GM18505 (cell line): ENCODE measurements at regions not wholly inside any gene's neighbourhood (a gene's known extent, or its start where the extent isn't known, plus 50 kb on each side); places are given as distances from the start of the nearest gene placed in this dataset.

ENCODE experiments used
- ATAC-seq: cut with Tn5 transposase; IDR thresholded peaks from one replicate; pipeline ENCODE4 v1.9.1; 2021; ENCODE audit not compliant: unreplicated experiment
- POLR2A ChIP-seq: IDR thresholded peaks from 4 replicates; pipeline ENCODE4 v1.6.1; 2011; ENCODE audit warnings: borderline replicate concordance; ENCODE audit not compliant: insufficient read depth, insufficient read length; ENCODE audit errors: extremely low read depth

DNA sequence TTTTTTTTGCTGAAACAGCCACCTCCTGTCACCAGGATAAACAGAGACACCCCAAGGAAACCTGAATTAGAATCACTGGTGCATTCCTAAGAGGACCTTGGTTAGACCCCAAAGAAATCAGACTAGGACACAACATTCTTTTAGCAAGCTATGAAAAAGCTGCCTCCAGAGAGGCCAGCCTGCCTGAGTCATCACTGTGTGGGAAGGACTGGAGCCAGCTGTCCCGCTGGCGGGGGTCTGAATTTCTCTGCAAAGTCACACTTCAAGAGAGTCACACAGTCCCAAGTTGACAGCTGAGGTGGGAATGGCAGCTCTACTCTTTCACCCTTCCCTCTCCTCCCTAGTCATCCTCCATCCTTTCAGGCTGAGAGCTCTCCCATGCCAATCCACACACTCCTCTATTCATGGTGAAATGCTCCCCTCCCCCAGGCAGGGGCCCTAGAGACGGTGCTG lies 405.0 kb upstream of the POU3F1 start:
- ATAC-seq = no peak
- TF ChIP-seq POLR2A = no peak

GRCh38 chr1:38448893-38449292 lies 402.3 kb upstream of the POU3F1 start:
- TF ChIP-seq POLR2A = no peak
- no peak for ATAC-seq

DNA sequence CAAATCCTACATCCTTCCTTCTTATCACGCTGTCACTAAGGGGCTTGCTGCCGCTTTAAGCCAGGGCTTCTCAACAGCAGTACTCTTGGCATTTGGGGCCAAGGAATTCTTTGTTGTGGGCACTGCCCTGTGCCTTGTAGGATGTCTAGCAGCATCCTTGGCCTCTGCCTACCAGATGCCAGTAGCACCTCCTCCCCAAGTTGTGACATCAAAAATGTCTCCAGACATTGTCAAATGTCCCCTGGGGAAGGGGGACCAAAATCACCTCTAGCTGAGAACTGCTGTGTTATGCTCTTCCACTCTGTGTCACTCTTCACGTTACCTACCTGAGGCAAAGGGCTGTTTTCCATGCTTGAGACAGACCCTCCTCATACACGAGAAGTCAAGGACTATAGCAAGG lies 400.3 kb upstream of the POU3F1 start:
- TF ChIP-seq POLR2A = no peak
- no peak for ATAC-seq

GRCh38 chr1:38444770-38445442 lies 398.3 kb upstream of the POU3F1 start:
- no peak for ATAC-seq
- no peak for TF ChIP-seq POLR2A

DNA sequence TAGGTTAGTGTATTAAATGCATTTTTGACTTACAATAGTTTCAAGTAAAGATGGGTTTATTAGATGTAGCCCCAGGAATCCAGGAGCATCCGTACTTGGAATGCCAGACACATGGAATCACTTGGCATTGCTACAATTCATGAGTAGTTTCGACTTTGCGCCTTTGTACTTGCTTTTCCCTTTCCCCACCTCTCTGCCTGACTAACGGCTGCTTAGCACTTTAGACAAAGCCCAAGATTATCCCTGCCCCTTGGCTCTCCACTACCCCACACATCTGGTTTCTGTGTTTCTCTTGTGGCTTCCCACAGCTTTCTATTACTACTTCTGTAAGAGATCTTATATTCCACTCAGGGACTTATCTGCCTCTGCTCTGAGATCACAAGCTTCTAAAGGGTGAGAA lies 397.7 kb upstream of the POU3F1 start:
- no peak for ATAC-seq
- TF ChIP-seq POLR2A = no peak

DNA sequence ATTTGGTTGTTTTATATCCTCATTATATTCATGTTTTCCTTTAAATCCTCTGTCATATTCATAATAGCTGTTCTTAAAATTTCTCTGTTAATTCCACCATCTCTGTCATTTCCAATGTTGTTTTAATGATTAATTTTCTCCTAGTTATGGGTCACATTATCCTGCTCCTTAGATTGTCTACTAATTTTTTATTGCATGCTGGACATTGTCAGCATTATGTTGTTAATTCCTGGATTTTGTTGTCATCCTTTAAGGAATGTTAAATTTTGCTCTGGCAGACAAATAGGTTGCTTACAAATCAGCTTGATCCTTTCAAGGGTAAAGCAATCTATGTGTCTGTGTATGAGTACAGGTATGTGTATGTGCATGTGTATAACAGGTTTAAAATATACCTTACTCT lies 393.8 kb upstream of the POU3F1 start:
- no peak for TF ChIP-seq POLR2A
- no peak for ATAC-seq

DNA sequence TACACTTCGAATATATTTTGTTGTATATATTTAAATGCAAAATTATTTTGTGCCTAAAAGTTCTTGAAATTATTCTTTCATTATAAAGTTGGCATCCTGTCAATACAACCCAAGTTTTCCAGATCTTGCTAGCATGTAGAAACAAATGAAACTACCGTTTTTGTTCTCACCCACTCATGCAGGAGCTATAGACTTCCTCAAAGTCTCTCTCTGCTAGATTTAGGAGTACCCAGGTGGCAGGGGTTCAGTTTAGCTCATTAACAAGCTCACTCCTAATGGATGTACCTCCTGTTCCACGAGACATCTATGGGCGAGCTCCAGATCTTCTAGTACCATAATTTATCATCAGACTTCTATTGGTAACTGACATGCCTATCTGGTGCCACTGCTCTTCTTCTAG lies 390.2 kb upstream of the POU3F1 start:
- ATAC-seq = no peak
- no peak for TF ChIP-seq POLR2A

DNA sequence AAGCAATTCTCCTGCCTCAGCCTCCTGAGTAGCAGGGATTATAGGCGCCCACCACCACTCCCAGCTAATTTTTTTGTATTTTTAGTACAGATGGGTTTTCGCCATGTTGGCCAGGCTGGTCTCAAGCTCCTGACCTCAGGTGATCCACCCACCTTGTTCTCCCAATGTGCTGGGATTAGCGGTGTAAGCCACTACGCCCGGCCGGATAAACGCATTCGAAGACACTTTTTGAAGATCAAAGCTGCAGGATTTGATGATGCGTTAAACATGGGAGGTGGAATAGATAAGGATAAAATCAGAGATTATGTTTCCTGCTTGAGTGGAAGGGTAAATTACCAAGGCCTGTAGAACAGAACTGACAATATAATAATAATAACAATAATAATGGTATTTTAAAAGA lies 389.4 kb upstream of the POU3F1 start:
- no peak for ATAC-seq
- TF ChIP-seq POLR2A = no peak

- no peak for ATAC-seq
- TF ChIP-seq POLR2A = no peak
Measured at GRCh38 chr1:38433084-38433722, 386.6 kb upstream of the POU3F1 start.

DNA sequence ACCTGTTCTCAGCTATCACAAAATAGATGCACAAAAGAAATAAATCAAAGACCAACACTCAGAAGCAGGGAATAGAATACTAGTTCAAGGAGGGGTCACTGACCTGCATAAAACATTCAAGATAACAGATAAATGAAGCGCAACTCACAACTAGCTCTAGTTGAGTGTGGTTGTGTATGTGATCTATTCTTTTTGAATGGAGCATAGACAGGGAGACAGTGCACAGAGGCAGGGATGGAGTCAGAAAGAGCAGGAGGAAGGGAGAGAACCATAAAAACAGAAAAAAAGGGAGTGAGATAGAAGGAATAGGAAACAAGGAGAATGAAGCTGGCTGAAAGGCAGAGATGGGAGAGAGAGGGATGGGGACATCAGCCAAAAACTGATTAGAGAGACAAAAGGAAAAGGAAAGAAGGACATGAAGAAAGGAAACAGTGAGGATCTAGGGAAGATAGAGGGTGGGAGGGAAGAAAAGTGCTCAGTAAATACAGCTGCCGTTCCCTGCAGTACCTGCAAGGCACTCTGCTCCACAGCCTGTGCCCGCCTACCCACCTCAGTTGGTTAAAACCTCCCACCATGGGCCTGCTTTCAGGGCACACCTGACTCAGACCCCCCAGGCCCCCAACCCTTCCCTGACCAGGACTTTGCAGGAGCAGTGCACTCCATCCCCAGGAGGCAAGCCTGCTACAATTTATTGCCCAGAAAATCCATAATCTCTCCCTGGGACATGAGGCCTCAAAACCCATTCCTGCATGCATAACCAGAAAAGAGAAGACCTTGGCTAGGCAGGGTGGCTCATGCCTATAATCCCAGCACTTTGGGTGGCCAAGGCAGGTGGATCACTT lies 385.2 kb upstream of the POU3F1 start:
- ATAC-seq = no peak

GRCh38 chr1:38430949-38431348 lies 384.4 kb upstream of the POU3F1 start:
- ATAC-seq = no peak
- TF ChIP-seq POLR2A = no peak

More for the DNA sequence above, 385.2 kb upstream of the POU3F1 start:
- no peak for TF ChIP-seq POLR2A

DNA sequence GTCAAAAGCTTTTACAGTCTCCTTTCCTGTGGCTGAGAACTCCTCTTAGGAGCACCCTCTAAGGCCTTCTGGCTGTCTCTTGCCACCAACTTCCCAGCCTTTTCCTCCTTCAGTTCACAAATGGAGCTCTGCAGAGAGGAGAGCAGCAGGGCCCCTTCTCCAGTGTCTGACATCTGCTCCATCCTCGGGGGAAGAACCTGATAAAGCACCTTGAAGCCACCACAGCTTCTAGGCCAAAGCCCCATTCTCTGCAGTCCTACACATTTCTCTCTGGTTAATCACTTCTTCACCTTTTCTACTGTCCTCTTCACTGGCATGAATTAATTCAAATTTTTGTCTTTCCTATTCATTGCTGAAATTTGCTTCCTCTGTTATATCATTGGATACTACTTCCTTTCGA lies 378.1 kb upstream of the POU3F1 start:
- no peak for TF ChIP-seq POLR2A
- ATAC-seq = no peak

DNA sequence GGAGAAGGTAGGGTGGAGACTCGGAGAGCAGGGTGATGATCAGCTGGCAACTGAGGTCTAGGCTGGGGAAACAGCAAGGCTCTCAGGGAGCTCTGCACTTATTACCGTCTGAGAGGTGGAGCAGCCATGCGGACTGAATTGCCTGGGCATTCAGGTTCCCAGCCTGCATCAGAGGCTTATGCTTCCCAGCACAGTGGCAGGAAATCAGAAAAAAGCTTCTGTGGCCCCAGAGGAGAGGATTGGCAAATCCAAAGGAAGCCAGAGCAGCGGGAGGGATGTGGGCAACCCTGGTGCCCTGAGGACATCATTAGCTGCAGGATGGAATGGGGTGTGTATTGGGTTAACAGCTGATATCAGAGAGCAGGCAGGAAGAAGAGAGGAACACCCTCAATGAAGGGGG lies 374.1 kb upstream of the POU3F1 start:
- no peak for ATAC-seq
- no peak for TF ChIP-seq POLR2A
